PC-3 (cell line): ENCODE measurements at regions not wholly inside any gene's neighbourhood (a gene's known extent, or its start where the extent isn't known, plus 50 kb on each side); places are given as distances from the start of the nearest gene placed in this dataset.

Experiments
- ATAC-seq: fragments of 200-7000 bp; cut with Tn5 transposase; 2 replicates; pipeline ENCODE4 v1.9.1; 2020; ENCODE audit warnings: mild to moderate bottlenecking, moderate library complexity
- BruUV-seq: library from RNA; stranded (reverse); fragments of 400-500 nt; replicated peaks from 2 replicates; lab custom pipeline; 2021; lab: Mats Ljungman, UMichigan
- CTCF ChIA-PET: fragments of 300-600 bp; sonication (Branson Sonifier 250); formaldehyde crosslinking; loops from one replicate; lab custom pipeline; 2022; ENCODE audit warnings: antibody characterized with exemption; lab: Charles Lee
- POLR2A ChIA-PET: fragments of 300-600 bp; sonication (Branson Sonifier 250); formaldehyde crosslinking; loops from one replicate; lab custom pipeline; 2022; ENCODE audit warnings: antibody characterized with exemption; ENCODE audit not compliant: unreplicated experiment; lab: Charles Lee
- DNase-seq: peaks from one replicate; pipeline ENCODE4 v3.0.0-alpha.2; 2015
- H2AFZ ChIP-seq: fragments of 300-600 bp; sonication (generic); 2 replicates; pipeline ENCODE4 v1.6.0; 2016; ENCODE audit warnings: antibody characterized with exemption, low read length
- H3F3A ChIP-seq: fragments of 300-600 bp; sonication (generic); one replicate; pipeline ENCODE4 v1.6.0; 2017; ENCODE audit warnings: antibody characterized with exemption, low read length, control low read depth, mild to moderate bottlenecking; ENCODE audit not compliant: unreplicated experiment
- H3K27ac ChIP-seq: fragments of 300-600 bp; sonication (generic); 2 replicates; pipeline ENCODE4 v1.5.1; 2016; ENCODE audit warnings: mild to moderate bottlenecking, low read length
- H3K27me3 ChIP-seq: fragments of 300-600 bp; sonication (generic); 2 replicates; pipeline ENCODE4 v1.6.1; 2016; ENCODE audit warnings: low read length, mixed read lengths
- H3K36me3 ChIP-seq: fragments of 300-600 bp; sonication (generic); 2 replicates; pipeline ENCODE4 v1.6.1; 2016; ENCODE audit warnings: low read depth, mixed run types, low read length, mixed read lengths
- H3K4me1 ChIP-seq: fragments of 300-600 bp; sonication (generic); 2 replicates; pipeline ENCODE4 v1.5.1; 2016; ENCODE audit warnings: low read length; ENCODE audit not compliant: insufficient read depth
- H3K4me2 ChIP-seq: fragments of 300-600 bp; sonication (generic); 2 replicates; pipeline ENCODE4 v1.6.0; 2016; ENCODE audit warnings: low read length
- H3K4me3 ChIP-seq: fragments of 300-600 bp; sonication (generic); 2 replicates; pipeline ENCODE4 v1.5.1; 2016; ENCODE audit warnings: mild to moderate bottlenecking, low read length, mixed read lengths
- H3K79me2 ChIP-seq: fragments of 300-600 bp; sonication (generic); 2 replicates; pipeline ENCODE4 v1.6.1; 2017; ENCODE audit warnings: low read length, mixed read lengths
- H3K9ac ChIP-seq: fragments of 300-600 bp; sonication (generic); 2 replicates; pipeline ENCODE4 v1.6.0; 2016; ENCODE audit warnings: mild to moderate bottlenecking, low read length
- H3K9me2 ChIP-seq: fragments of 300-600 bp; sonication (generic); replicated peaks from 2 replicates; pipeline ENCODE4 v1.6.1; 2016; ENCODE audit warnings: mixed run types, low read length, mixed read lengths
- H3K9me3 ChIP-seq: fragments of 300-600 bp; sonication (generic); 2 replicates; pipeline ENCODE4 v1.6.1; 2016; ENCODE audit warnings: low read length, mixed read lengths
- H4K20me1 ChIP-seq: fragments of 300-600 bp; sonication (generic); 2 replicates; pipeline ENCODE4 v1.6.1; 2016; ENCODE audit warnings: low read length, mixed read lengths
- CTCF ChIP-seq: fragments of 300-600 bp; sonication (generic); conservative IDR thresholded peaks from 2 replicates; pipeline ENCODE4 v1.5.1; 2017; ENCODE audit warnings: antibody characterized with exemption, low read depth, mild to moderate bottlenecking, low read length
- EZH2 ChIP-seq: fragments of 300-600 bp; sonication (generic); IDR thresholded peaks from one replicate; pipeline ENCODE4 v1.6.1; 2017; ENCODE audit warnings: antibody characterized with exemption, mild to moderate bottlenecking, low read length; ENCODE audit not compliant: unreplicated experiment
- EZH2phosphoT487 ChIP-seq: fragments of 300-600 bp; sonication (generic); IDR thresholded peaks from 2 replicates; pipeline ENCODE4 v1.6.1; 2018; ENCODE audit warnings: mild to moderate bottlenecking, antibody characterized with exemption, low read length, borderline replicate concordance
- intact Hi-C: fragments of 100-400 bp; cut with micrococcal nuclease; formaldehyde crosslinking; loops from 2 replicates; pipeline ENCODE4 v1.9.0; 2023

- Histone ChIP-seq H3K36me3 (no peaks in the 10 kb centered on the region), H3K4me3 (no peak overlapping the region), H3K4me2 (no peak overlapping the region), H3K4me1 (no peaks in the 10 kb centered on the region), H3K79me2 (no peaks in the 10 kb centered on the region), H2AFZ (no peak overlapping the region), H3K9me2 (no peaks in the 10 kb centered on the region), H3K9ac (no peak overlapping the region), H3K27me3 (no peaks in the 10 kb centered on the region), H3K9me3 (peaks cover 7% of the 10 kb centered on the region; the same call in 1 of the 2 replicates), H4K20me1 (no peaks in the 10 kb centered on the region), H3K27ac (no peak overlapping the region), H3F3A (no peaks in the 10 kb centered on the region)
- no peak for ATAC-seq
- POLR2A ChIA-PET: no interaction called here
- no TSS peak for BruUV-seq
- TF ChIP-seq CTCF (no peak), EZH2phosphoT487 (no peak), EZH2 (no peak)
- CTCF ChIA-PET: no interaction called here
- intact Hi-C loops: no loop called here
- DNase-seq: no peak
These were observed 634.0 kb downstream of the IRX1 start for GRCh38 chr5:4229414-4230292.

- ChIA-PET CTCF (no interaction called here), POLR2A (no interaction called here)
- Histone ChIP-seq H3K4me3 (no peak overlapping the region), H3F3A (no peaks in the 10 kb centered on the region), H3K9me3 (peaks cover 7% of the 10 kb centered on the region; the same call in 1 of the 2 replicates), H3K79me2 (no peaks in the 10 kb centered on the region), H3K27me3 (no peaks in the 10 kb centered on the region), H3K9ac (no peak overlapping the region), H3K9me2 (no peaks in the 10 kb centered on the region), H4K20me1 (no peaks in the 10 kb centered on the region), H3K36me3 (no peaks in the 10 kb centered on the region), H3K27ac (no peak overlapping the region), H3K4me1 (no peaks in the 10 kb centered on the region), H3K4me2 (no peak overlapping the region), H2AFZ (no peak overlapping the region)
- intact Hi-C loops: no loop called here
- TF ChIP-seq EZH2: no peak
- no peak for TF ChIP-seq EZH2phosphoT487
- TF ChIP-seq CTCF: no peak
- no TSS peak for BruUV-seq
- no peak for ATAC-seq
- DNase-seq: no peak
These were observed 634.8 kb downstream of the IRX1 start for GRCh38 chr5:4230471-4230785.
